Panc1 (cell line): ENCODE measurements at regions not wholly inside any gene's neighbourhood (a gene's known extent, or its start where the extent isn't known, plus 50 kb on each side); places are given as distances from the start of the nearest gene placed in this dataset.

Experiments
- ATAC-seq: fragments of 200-7000 bp; cut with Tn5 transposase; 2 replicates; pipeline ENCODE4 v1.9.1; 2020; ENCODE audit warnings: mild to moderate bottlenecking, moderate library complexity
- BruUV-seq: library from RNA; stranded (reverse); fragments of 400-500 nt; replicated peaks from 2 replicates; lab custom pipeline; 2021; lab: Mats Ljungman, UMichigan
- CTCF ChIA-PET: fragments of 300-600 bp; sonication (Branson Sonifier 250); formaldehyde crosslinking; loops from one replicate; lab custom pipeline; 2022; ENCODE audit warnings: antibody characterized with exemption; lab: Charles Lee
- POLR2A ChIA-PET: fragments of 300-600 bp; sonication (Branson Sonifier 250); formaldehyde crosslinking; loops from one replicate; lab custom pipeline; 2022; ENCODE audit warnings: antibody characterized with exemption; lab: Charles Lee
- DNase-seq: peaks from one replicate; pipeline ENCODE4 v3.0.0-alpha.2; 2010; ENCODE audit warnings: low read depth, low spot score
- H3K27ac ChIP-seq: 2 replicates; pipeline ENCODE4 v1.5.1; 2011; ENCODE audit warnings: mild to moderate bottlenecking, low read length, inconsistent platforms
- H3K27me3 ChIP-seq: fragments of 200-500 bp; sonication (Bioruptor generic); 2 replicates; pipeline ENCODE4 v1.6.0; 2014; ENCODE audit warnings: low read length, inconsistent platforms; ENCODE audit not compliant: control insufficient read depth, insufficient read depth
- H3K36me3 ChIP-seq: fragments of 200-500 bp; sonication (Bioruptor generic); 2 replicates; pipeline ENCODE4 v1.5.1; 2014; ENCODE audit warnings: inconsistent platforms, mild to moderate bottlenecking, low read length, moderate library complexity; ENCODE audit not compliant: control insufficient read depth, insufficient read depth
- H3K4me1 ChIP-seq: 2 replicates; pipeline ENCODE4 v1.5.1; 2011; ENCODE audit warnings: inconsistent platforms, mild to moderate bottlenecking, low read length, moderate library complexity; ENCODE audit not compliant: control insufficient read depth, insufficient read depth
- H3K4me3 ChIP-seq, 2 experiments: 2 replicates each; pipeline ENCODE4 v1.5.1; 2011 to 2012; ENCODE audit warnings: low read depth in 2 of 2, low read length in 2 of 2, mild to moderate bottlenecking in 2 of 2, inconsistent platforms in 1 of 2, moderate library complexity in 1 of 2
- H3K9me3 ChIP-seq: fragments of 200-500 bp; sonication (Bioruptor generic); 2 replicates; pipeline ENCODE4 v1.5.1; 2014; ENCODE audit warnings: low read depth, mild to moderate bottlenecking, inconsistent platforms, low read length, moderate library complexity; ENCODE audit not compliant: control insufficient read depth, insufficient read depth
- CTCF ChIP-seq: fragments of 450-650 bp; IDR thresholded peaks from 2 replicates; pipeline ENCODE4 v1.5.1; 2017; ENCODE audit warnings: mild to moderate bottlenecking
- POLR2AphosphoS5 ChIP-seq: IDR thresholded peaks from 2 replicates; pipeline ENCODE4 v1.6.1; 2012; ENCODE audit warnings: mild to moderate bottlenecking, low read depth, low read length, moderate library complexity
- REST ChIP-seq, 2 experiments: IDR thresholded peaks; 2 replicates each; pipeline ENCODE4 v1.6.1; 2011 to 2012; ENCODE audit warnings: low read depth in 2 of 2, control low read depth in 1 of 2, low read length in 1 of 2, mild to moderate bottlenecking in 1 of 2, moderate library complexity in 1 of 2; ENCODE audit not compliant: insufficient read depth in 1 of 2
- SIN3A ChIP-seq: IDR thresholded peaks from 2 replicates; pipeline ENCODE4 v1.6.1; 2012; ENCODE audit warnings: low read depth, mild to moderate bottlenecking, low read length, moderate library complexity, borderline replicate concordance; ENCODE audit not compliant: insufficient read depth
- TCF7L2 ChIP-seq: IDR thresholded peaks from 2 replicates; pipeline ENCODE4 v1.6.1; 2011; ENCODE audit warnings: mild to moderate bottlenecking, low read depth, low read length, inconsistent platforms
- in situ Hi-C: cut with HindIII; loops from 2 replicates; pipeline ENCODE4 v1.10.0; 2016; ENCODE audit warnings: low sequenced_read_pairs, low pct_unique_long_range_greater_than_20kb
- intact Hi-C: fragments of 100-400 bp; cut with micrococcal nuclease; formaldehyde crosslinking; loops from one replicate; pipeline ENCODE4 v1.10.0; 2022; ENCODE audit not compliant: unreplicated experiment

- ATAC-seq: no peak
- CTCF ChIA-PET: no interaction called here
- no peaks in the 10 kb centered on the region for H3K9me3 ChIP-seq
Observed at GRCh38 chr3:106438887-106439286, 570.1 kb upstream of the CBLB start.

GRCh38 chr3:106440672-106441071 is 571.9 kb upstream of the CBLB start:
- Histone ChIP-seq H3K27ac (no peak overlapping the region), H3K27me3 (no peaks in the 10 kb centered on the region), H3K4me1 (no peaks in the 10 kb centered on the region), H3K9me3 (no peaks in the 10 kb centered on the region), H3K4me3 (no peak overlapping the region), H3K36me3 (no peaks in the 10 kb centered on the region)
- ChIA-PET CTCF (no interaction called here), POLR2A (no interaction called here)
- intact Hi-C loops (no loop called here), in situ Hi-C loops (no loop called here)
- DNase-seq (no peak), ATAC-seq (no peak)
- TF ChIP-seq TCF7L2: no peak
- no TSS peak for BruUV-seq

More at GRCh38 chr3:106438887-106439286, 570.1 kb upstream of the CBLB start:
- Histone ChIP-seq H3K4me1 (no peaks in the 10 kb centered on the region), H3K27ac (no peak overlapping the region), H3K36me3 (no peaks in the 10 kb centered on the region), H3K4me3 (no peak overlapping the region), H3K27me3 (no peaks in the 10 kb centered on the region)
- TF ChIP-seq TCF7L2: no peak
- TF ChIP-seq CTCF: no peak
- no peak for TF ChIP-seq POLR2AphosphoS5
- TF ChIP-seq SIN3A: no peak
- TF ChIP-seq REST (IDR thresholded peaks at IDR 0.05; ENCODE audit: insufficient read depth in 1 of 2, low read depth in 2 of 2, low read length in 1 of 2): no peak
- POLR2A ChIA-PET: interaction anchor here (0.7 kb wide), 1 partner anchor 184 kb away, joined by 8 read pairs; no protein-coding TSS in a partner anchor
- no TSS peak for BruUV-seq
- no peak for DNase-seq
- intact Hi-C loops (no loop called here), in situ Hi-C loops (no loop called here)

- ChIA-PET POLR2A (no interaction called here), CTCF (no interaction called here)
- ATAC-seq (no peak), DNase-seq (no peak)
- H3K9me3 ChIP-seq: no peaks in the 10 kb centered on the region
- H3K27ac ChIP-seq: no peak overlapping the region
- intact Hi-C loops: no loop called here
- no peak for TF ChIP-seq POLR2AphosphoS5
- no peak for TF ChIP-seq TCF7L2
- TF ChIP-seq SIN3A: no peak
- TF ChIP-seq REST (IDR thresholded peaks at IDR 0.05; ENCODE audit: insufficient read depth in 1 of 2, low read depth in 2 of 2, low read length in 1 of 2): no peak
- no peak for TF ChIP-seq CTCF
- H3K27me3 ChIP-seq: no peaks in the 10 kb centered on the region
- H3K36me3 ChIP-seq: no peaks in the 10 kb centered on the region
- BruUV-seq: no TSS peak
- H3K4me1 ChIP-seq: no peaks in the 10 kb centered on the region
- in situ Hi-C loops: no loop called here
- no peak overlapping the region for H3K4me3 ChIP-seq
Observed at GRCh38 chr3:106446271-106446670, 577.5 kb upstream of the CBLB start.
